ENCODE measurements at regions not wholly inside any gene's neighbourhood (a gene's known extent, or its start where the extent isn't known, plus 50 kb on each side); places are given as distances from the start of the nearest gene placed in this dataset.

DNA sequence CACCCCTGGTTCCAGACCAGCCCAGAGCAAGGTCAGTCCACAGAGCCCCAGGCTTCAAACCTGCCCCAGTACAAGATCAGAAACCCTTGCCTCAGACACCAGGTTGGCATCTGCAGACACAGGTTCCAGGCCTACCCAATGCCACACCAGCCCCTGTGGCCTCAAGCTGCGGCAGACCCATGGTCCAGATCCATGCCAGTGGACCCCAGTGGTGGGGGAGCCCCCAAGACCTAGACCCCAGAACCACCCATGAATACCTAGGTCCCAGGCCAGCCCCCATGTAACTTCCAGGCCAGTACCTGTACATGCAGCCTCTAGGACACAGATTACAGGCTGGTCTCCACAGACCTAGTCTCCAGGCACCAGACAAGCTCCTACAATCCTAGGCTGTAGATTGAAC, 1019.3 kb downstream of the JRKL start:
- DNase-seq (ENCODE audit: low read depth in 2 of 2) = no peak

DNA sequence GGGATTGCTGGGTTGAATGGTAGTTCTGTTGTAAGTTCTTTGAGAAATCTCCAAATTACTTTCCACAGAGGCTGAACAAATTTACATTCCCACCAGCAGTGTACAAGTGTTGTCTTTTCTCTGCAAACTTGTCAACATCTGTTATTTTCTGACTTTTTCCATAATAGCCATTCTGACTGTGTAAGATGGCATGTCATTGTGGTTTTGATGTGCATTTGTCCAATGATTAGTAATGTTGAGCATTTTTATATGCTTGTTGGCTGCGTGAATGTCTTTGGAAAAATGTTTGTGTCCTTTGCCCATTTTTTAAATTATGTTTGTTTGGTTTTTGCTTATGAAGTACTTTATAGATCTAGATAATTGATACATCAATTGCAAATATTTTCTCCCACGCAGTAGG, 1025.0 kb downstream of the JRKL start:
- DNase-seq (ENCODE audit: low read depth in 2 of 2) = no peak

DNA sequence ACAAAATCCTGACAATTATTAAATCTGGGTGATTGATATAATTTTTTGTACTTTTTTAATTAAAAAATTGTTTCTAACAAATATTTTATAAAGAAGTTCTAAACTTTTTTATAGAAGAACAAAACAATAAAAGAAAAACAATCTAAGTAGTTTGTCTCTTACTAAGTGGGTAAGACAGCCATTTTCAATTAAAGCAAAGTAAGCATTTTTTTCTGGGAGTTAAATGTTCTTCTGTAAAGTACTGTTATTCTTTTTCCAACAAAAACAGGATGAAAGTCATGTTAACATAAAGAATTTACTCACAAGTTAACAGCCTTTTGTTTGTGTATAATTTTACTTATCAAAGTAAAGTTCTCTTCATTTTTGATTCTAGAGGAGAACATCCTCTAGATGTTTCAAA, 1029.9 kb downstream of the JRKL start:
- DNase-seq (ENCODE audit: low read depth in 2 of 2) = no peak

DNA sequence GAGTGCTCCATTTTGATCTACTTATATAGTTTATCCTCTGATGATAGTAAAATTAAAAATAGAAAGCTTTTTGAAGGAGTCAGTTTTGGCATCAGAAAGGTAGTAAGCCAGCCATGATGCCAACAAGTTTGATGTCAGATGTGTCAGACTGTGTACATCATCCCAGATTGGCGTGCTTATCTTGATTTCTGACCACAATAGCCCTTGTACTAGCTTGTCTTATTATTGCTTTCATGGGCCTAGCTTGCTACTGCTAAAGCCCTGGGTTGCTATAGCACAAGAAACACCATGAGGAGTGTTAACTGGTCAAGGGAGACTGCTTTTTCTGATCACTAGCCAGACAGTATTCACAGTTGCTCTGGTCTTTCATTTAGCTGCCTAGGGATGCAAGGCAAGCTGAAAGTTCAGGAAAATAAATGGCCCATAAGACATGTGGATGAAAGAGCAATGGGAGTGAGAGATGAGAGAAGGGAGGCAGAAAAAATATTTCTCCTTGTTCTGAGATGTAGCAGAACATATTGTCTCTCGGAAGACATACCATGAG, 1038.5 kb downstream of the JRKL start:
- no peak for DNase-seq (ENCODE audit: low read depth in 2 of 2)

DNA sequence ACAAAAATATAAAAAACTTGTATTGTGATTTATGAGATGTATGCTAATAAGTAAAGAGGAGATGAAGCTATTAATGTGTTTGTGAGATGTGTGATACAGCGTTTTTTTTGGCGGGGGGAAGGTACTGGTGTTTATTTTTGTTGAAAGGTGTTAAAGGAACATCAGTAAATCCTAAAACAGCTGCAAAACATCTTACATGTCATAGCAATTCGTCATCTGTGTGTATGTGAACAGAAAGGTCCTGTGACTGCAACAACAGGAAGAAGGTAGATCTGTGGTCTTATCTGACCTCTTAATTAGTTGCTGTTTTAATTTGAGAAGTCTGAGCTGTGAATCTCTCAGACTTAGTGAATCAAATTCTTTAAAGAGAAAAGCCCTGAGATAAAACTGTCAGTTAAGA, 1041.1 kb downstream of the JRKL start:
- DNase-seq (ENCODE audit: low read depth in 2 of 2) = no peak

DNA sequence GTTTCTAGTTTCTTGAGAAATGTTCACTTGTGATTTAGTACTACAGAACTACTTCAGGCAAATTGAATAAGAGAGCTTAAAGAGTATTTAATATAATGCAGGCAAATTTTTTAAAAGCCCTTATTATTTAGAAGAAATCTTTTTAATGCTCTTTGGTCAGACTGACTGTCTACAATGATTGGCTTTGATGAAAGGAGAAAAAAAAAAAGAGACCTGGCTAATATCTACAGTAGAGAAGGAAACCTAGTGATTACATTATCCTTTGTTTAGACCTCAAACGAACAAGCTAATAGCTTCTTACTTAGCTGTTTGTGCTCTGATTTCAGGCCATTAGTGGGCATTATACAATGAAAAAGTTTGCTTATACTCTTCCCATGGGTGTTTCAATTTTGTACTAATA, 1043.1 kb downstream of the JRKL start:
- no peak for DNase-seq (ENCODE audit: low read depth in 2 of 2)

DNA sequence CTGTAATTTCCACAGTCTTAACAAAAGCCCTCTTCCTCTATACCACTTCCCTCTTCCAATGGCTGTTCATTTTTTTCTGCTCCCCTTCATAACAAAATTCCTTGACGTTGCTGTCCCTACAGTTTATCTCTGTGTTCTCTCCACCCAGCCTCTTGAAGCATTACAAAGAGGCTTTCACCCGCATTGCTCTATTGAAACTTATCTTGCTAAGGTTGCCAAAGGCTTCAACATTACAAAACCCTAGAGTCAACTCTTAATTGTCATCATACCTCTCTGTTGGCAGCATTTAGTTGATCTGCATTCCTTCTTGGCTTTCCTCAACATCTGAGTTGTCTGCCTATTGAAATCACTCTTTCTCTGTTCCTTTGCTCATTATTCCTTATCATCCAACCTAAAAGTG, 1055.7 kb downstream of the JRKL start:
- no peak for DNase-seq (ENCODE audit: low read depth in 2 of 2)

DNA sequence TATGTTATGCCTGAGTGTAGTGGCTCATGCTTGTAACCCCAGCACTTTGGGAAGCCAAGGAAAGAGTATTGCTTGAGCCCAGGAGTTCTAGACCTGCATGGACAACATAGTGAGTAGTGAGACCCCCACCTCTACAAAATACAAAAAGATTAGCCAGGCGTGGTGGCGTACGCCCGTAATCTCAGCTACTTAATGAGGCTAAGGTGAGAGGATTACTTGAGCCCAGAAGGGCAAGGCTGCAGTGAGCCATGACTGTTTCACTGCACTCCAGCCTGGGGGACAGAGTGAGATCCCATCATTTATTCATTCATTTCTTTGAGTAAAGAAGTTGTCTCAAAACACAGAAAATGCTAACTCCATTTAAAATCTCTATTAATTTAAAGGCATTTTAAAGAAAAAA, 1061.6 kb downstream of the JRKL start:
- DNase-seq (ENCODE audit: low read depth in 2 of 2) = no peak

DNA sequence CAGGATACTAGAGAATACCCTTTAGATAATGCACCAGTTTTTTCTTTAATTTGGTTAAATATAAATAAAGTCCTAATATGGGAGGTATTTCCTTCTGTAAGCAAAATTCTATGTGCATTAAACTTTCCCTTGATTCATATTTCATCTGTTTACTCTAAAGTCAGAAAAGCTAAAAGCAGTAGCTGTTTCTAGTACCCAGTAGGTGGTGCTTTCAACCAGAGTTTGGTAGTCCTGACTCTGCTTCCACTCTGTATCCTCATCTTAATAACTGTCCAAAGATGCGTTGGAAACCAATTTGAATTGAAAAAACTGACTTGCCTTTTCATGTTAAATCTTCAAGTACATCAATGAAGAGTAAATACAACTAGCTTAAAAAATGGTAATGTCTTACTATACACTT, 1065.2 kb downstream of the JRKL start:
- DNase-seq (ENCODE audit: low read depth in 2 of 2) = no peak

DNA sequence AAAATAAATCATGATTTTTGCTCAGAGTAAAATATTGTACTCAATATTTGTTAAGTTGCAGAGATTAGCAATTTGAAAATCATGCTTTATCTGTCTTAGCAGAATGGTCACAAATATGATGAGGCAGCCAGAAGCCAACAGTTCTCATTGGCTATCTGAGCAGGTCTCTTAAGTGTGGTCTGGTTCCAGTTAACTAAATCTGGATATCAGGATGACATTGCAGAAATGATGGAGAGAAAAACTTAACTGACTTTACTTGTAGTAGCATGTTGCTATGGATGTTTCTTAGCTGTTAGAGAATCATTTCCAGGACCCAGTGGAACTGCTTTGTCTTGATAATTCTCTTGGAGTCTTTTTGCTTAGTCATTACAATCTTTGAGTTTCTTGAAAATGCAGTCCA, 1070.3 kb downstream of the JRKL start:
- no peak for DNase-seq (ENCODE audit: low read depth in 2 of 2)

DNA sequence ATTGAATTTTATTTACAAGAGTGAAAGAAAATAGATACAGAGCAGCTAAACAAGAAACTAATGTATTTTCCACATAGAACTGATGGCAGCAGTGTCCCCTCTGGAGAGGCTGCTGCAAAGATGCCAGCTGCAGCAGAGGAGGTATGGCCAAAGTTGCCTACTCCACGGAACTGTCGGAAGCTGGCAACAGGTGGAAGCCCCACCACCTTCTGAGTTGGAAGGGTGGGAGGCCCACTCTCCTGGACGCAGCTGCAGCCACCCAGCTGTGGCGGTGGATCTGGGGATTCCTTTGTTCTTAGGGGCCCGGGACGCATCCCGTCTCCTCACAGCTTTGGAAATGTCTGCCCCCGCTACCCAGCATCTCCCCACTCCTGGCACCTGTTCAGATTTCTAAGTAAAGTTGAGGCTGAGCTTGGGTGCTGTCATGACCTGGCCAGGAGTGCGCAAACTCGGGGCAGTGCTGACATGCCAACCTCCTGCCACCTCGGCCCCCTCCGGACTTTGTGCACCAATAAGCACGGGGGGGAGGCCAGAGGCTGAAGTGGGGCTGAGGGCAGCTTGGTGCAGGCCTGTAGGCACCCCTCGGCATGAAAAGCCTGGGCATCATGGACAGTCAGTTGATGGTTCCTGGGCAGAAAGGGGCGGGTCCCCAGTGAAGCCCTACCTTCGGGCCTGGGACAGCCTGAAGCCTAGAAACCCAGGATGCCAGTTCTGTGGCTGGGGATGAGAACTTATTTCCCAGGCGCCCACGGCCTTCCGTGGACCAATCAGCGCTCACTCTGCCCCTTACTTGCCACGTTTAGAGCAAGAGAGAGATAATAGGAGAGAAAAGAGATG, 1071.4 kb downstream of the JRKL start:
- no peak for DNase-seq (ENCODE audit: low read depth in 2 of 2)

DNA sequence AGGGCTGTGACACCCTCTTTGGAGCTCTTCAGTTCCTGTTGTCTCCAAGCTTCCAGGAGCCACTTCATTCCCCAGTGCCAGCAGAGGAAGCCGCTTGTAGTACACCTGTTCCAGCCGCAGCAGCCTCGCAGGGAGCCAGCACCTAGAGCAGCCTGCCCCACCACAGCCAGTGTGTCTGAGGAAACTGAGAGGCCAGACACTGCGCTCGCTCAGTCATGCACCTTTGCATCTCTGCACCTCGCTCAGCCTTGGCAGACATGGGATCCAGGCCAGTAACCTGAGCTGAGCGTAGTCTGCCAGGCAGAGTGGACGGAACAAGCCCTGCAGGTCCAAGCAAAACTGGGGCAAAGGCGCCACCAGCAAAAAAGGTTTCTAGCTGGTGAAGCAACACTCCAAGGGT, 1072.1 kb downstream of the JRKL start:
- no peak for DNase-seq (ENCODE audit: low read depth in 2 of 2)

DNA sequence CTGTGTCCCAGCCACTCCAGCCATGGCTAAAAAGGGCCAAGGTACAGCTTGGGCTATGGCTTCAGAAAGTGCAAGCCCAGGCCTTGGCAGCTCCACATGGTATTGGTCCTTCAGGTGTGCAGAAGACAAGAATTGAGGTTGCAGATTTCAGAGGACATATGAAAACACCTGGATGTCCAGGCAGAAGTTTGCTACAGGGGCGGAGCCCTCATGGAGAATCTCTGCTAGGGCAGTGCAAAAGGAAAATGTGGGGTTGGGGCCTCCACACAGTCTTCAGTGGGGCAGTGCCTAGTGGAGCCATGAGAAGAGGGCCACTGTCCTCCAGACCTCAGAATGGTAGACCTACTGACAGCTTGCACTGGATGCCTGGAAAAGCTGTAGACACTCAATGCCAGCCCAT, 1074.1 kb downstream of the JRKL start:
- DNase-seq (ENCODE audit: low read depth in 2 of 2) = no peak

DNA sequence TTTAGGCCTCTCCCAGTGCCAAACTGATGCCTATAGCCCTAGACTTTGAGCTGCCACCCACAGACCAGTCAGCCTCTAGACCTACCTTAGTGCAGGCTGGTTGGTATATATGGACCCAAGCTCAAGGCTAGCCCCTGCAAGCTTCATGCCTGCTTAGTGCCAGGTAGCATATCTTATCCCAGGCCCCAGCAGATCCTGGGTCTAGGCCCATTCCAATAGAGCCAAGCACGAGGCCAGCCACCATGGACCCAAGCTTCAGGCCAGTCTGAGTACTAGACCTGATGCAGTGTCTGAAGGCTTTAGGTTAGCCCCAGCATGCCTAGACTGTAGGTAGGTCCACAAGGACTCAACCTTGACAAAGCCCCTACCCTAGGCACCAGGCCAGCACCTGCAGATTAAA, 1081.7 kb downstream of the JRKL start:
- no peak for DNase-seq (ENCODE audit: low read depth in 2 of 2)

DNA sequence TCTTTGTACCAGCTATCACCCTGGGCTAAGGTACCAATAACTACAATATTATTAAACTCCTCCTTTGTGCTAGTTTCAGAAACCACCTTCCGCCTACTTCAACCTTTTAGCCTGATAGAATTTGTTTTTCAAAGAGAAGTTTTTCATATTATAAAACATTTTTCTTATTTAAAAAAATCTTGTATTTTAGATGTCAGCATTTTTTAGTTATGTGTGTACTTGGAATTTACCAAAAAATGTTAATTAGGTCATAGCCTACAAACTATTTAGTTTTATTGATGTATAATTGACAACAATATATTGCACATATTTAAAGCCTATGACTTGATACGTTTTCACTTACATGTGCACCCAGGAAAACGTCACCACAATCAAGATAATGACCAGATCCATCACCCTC, 1097.6 kb downstream of the JRKL start:
- DNase-seq (ENCODE audit: low read depth in 2 of 2) = no peak

DNA sequence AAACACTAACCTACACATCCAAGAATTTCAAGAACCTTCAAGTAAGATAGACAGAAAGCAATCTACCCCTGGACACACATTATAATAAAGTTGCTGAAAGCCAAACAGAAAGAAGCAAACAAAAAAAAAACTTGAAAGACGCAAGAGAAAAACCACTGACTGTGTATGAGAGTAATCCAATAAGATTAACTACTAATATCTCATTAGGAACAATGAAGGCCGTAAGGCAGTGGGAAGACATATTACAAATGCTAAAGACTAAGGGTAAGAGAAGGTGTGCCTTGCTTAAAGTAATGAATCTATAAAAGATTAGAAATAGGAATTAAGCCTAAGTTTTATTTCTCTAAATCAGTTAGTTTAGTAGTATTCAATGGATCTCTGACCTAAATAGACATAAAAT, 1109.1 kb downstream of the JRKL start:
- no peak for DNase-seq (ENCODE audit: low read depth in 2 of 2)

DNA sequence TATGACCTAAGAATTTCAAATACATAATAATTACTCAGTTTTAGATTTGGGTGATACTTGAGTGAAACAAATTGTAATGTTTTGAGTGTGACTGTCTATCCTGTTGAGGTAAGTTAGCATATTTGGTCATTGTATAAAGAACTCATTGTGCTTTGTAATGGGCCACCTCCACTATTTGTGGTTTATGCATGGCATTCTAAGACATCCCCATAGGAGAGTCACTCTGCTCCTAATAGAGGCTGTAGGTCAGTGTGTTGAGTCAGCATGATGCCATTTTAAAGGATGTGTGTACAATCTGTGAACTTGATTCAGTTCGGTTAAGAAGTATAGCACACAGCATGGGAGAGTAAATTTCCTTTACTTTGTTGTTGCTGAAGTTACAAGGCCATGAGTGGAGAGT, 1112.4 kb downstream of the JRKL start:
- no peak for DNase-seq (ENCODE audit: low read depth in 2 of 2)

DNA sequence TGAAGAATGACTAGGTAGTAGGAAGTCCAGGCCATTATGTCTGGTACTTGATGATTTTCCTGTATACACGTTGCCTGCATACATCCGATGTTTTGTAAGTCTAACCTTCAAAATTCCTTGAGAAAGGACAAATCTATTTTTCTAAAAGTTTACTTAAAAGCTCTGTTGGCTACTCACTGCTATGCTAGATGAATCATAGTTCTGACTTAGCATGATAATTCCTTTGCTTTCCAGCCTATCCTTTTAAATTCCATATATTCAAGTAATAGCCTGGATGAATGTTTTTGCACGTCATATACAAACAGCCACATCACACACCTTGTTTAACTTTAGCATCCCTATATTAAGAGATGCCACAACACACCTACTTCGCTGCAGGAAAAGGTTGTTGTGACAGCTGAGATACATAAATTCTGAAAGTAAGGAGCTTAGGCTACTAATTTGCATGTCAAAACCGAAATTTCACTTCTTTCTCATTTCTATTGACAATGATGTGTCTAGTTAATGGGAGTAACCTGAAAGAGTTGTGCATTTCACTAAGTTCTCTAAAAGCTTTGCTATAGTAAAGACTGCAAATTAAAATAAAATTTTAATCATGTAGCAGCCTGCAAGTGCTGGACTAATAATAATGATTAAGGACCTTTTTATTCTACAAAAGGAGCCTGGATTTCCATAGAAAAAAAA, 1116.4 kb downstream of the JRKL start:
- DNase-seq (ENCODE audit: low read depth in 2 of 2) = no peak

DNA sequence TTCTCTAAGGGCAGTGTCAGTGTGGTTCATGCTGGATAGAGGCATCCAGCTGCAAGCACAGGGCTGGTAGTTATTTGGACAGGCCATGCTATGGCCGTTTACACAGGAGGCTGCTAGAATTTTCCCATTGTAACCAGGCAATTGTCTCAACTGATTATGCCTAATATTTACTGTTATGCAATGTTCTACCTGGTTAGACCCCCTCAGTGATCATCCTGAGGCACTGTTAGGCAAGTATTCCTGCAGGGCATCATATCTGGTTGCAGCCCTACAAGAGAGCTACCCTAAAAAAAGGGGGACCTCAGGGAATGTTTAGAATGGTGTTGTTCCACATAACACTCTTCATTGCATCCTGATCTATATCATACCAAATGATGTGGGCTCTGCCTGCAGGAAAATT, 1124.6 kb downstream of the JRKL start:
- no peak for DNase-seq (ENCODE audit: low read depth in 2 of 2)

DNA sequence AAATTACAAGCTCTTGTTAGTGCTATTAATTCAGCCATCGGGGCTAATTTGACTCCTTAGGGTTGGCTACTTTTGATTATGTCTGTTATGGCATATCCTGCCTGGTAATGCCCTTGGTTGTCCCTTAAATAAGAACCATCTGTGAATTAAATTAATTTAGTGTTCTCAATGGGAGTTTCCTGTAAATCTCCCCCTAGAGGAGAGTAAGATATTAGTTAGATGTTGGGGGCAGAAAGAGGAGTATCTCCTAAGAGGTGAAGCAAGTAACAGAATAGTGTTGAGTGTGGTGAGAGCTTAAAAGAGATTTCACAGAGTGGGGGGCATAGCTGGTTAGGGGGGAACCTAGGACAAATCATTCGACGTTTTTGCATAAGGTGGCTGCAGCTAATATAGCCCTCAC, 1126.9 kb downstream of the JRKL start:
- no peak for DNase-seq (ENCODE audit: low read depth in 2 of 2)

DNA sequence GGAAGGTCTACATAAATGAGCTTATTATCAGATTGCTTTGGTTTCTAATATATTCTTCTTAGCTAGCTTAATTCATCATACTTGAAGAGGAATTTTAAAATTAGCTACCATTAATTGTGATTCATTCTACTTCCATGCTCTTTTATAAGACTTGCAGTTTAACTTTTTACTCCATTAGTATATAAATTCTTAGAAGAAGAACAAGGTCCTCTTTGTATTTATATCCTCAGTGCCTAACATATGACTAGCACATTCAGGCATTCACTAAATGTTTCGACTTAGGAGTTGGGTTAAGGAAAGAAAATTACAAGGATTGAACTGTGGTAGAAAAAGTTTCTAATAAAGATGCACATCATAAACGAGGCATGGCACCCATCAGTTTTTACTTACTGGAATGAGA, 1135.5 kb downstream of the JRKL start:
- DNase-seq (ENCODE audit: low read depth in 2 of 2) = no peak

DNA sequence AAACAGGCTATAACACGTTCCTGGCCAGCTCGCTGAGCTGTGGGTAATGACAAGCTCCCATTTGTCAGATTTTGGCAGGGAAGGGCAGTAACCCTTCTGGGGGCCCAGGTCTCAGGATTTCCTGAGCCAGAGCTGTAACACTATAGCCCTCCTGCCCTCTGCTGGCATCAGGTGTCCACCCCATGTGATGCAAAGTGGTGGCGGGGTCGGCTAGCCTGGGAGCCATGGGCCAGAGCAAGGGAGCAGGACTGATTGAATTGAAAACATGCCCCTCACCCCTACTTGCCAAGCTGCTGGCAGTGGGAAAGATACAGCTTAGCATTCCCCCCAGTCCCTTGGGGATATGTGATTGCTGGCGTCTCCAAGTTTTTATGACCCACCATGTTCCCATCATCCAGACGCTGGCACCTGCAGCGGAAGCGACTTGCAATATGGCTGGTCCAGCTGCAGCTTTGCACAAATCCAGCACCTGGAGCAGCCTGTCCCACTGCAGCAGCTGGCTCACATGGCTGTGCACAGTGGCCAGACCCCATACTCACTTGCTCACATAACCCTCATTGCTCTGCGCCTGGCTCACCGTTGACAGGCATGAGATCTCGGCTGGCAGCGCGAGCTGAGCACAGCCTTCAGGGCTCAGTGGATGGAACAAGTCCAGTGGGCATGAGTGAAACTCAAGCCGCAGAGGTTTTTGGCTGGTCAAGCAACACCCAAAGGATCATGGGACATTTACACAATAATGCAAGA, 1147.8 kb downstream of the JRKL start:
- DNase-seq (ENCODE audit: low read depth in 2 of 2) = no peak

DNA sequence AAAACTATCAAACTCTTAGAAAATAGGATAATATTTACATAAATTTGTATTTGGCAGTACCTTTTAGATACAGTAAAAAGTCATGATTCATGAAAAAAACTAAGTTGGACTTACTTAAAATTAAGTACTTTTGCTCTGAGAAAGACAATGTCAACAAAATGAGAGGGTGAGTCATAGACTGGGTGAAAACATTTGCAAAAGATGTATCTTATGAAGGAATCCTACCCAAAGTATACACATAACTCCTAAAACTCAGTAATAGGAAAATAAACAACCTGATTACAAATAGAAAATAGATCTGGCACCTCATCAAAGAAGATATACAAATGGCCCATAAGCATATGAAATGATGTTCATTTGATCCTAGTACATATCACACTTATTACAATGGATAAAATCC, 1154.6 kb downstream of the JRKL start:
- no peak for DNase-seq (ENCODE audit: low read depth in 2 of 2)
